Cardiac muscle cell (in vitro differentiated cells and primary cell): ENCODE measurements at regions not wholly inside any gene's neighbourhood (a gene's known extent, or its start where the extent isn't known, plus 50 kb on each side); places are given as distances from the start of the nearest gene placed in this dataset.

Experiments
- DNase-seq, 2 donors: peaks; one replicate each; pipeline versions ENCODE4 v3.0.0 to v3.0.0-alpha.2; 2010 to 2017; ENCODE audit warnings: low read depth in 1 of 2, low spot score in 1 of 2
- H3K27ac ChIP-seq: fragments of 200-600 bp; sonication (generic); 2 replicates; pipeline ENCODE4 v1.5.1; 2016
- H3K27me3 ChIP-seq: fragments of 200-600 bp; sonication (generic); 2 replicates; pipeline ENCODE4 v1.6.0; 2016; ENCODE audit warnings: control low read depth
- H3K36me3 ChIP-seq: fragments of 200-600 bp; sonication (generic); 2 replicates; pipeline ENCODE4 v1.5.1; 2016; ENCODE audit warnings: control low read depth
- H3K4me1 ChIP-seq: fragments of 200-600 bp; sonication (generic); 2 replicates; pipeline ENCODE4 v1.8.1; 2017; ENCODE audit warnings: low read depth, mild to moderate bottlenecking, mixed run types
- H3K4me3 ChIP-seq: fragments of 200-600 bp; sonication (generic); 2 replicates; pipeline ENCODE4 v1.5.1; 2016; ENCODE audit warnings: mild to moderate bottlenecking
- H3K9me3 ChIP-seq: fragments of 200-600 bp; sonication (generic); 2 replicates; pipeline ENCODE4 v1.5.1; 2017; ENCODE audit warnings: low read depth, mild to moderate bottlenecking, control low read depth
- CTCF ChIP-seq: IDR thresholded peaks from 2 replicates; pipeline ENCODE4 v1.5.1; 2012; ENCODE audit warnings: low read depth, mild to moderate bottlenecking, low read length

DNA sequence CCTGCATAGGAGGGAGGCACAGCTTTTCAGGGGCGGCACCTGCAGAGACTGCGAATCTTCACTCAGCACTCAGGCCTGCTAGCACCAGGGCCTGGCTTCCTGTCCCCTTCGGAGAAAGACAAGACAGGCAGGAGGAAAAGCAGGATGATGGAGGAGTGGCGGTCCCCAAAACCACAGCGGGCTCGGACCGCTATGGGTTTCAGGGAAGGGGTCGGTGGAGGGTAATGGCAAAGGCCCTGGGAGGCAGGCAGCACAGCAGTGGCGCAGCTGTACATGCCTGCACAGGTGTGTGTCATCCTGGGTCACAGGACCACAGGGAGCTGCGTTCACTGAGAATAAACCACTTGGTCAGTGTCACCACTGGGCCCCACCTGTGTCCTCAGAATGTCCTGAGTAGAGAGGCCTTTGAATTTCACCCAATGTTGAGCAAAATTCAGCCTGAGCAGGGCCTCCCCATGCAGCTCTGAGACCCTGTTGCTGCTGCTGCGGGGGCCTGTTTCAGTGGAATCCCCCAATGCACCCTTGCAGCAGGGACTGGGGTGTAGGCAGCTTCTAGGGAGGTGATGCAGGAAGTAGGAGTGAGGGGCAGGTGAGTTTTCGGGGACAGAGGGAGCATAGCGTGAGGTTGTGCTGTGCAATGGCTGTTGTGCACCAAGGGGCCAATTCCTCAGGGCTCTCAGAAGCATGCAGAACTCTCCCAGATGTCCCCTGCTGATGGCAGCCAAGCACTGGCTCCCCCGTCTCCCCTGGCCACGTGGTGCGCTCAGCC lies 90.6 kb upstream of the PPP2R2D start:
- DNase-seq = no peak
- no peak for TF ChIP-seq CTCF
- Histone ChIP-seq H3K36me3 (no peaks in the 10 kb centered on the region), H3K27me3 (no peaks in the 10 kb centered on the region), H3K27ac (no peak overlapping the region), H3K9me3 (no peaks in the 10 kb centered on the region), H3K4me1 (peaks cover 9% of the 10 kb centered on the region), H3K4me3 (no peak overlapping the region)

- no peaks in the 10 kb centered on the region for H3K9me3 ChIP-seq
- no peaks in the 10 kb centered on the region for H3K36me3 ChIP-seq
- peaks cover 7% of the 10 kb centered on the region for H3K4me1 ChIP-seq
- H3K27me3 ChIP-seq = no peaks in the 10 kb centered on the region
- H3K27ac ChIP-seq = no peak overlapping the region
- TF ChIP-seq CTCF = no peak
- no peak for DNase-seq
- no peak overlapping the region for H3K4me3 ChIP-seq
These were observed 89.8 kb upstream of the PPP2R2D start for GRCh38 chr10:131810805-131811629.

- no peaks in the 10 kb centered on the region for H3K27me3 ChIP-seq
- DNase-seq = no peak
- no peak for TF ChIP-seq CTCF
- H3K36me3 ChIP-seq = no peaks in the 10 kb centered on the region
- H3K4me1 ChIP-seq = peaks cover 3% of the 10 kb centered on the region
- H3K4me3 ChIP-seq = no peak overlapping the region
- no peaks in the 10 kb centered on the region for H3K9me3 ChIP-seq
- H3K27ac ChIP-seq = no peak overlapping the region
These were observed 89.0 kb upstream of the PPP2R2D start for GRCh38 chr10:131811630-131812403.

DNA sequence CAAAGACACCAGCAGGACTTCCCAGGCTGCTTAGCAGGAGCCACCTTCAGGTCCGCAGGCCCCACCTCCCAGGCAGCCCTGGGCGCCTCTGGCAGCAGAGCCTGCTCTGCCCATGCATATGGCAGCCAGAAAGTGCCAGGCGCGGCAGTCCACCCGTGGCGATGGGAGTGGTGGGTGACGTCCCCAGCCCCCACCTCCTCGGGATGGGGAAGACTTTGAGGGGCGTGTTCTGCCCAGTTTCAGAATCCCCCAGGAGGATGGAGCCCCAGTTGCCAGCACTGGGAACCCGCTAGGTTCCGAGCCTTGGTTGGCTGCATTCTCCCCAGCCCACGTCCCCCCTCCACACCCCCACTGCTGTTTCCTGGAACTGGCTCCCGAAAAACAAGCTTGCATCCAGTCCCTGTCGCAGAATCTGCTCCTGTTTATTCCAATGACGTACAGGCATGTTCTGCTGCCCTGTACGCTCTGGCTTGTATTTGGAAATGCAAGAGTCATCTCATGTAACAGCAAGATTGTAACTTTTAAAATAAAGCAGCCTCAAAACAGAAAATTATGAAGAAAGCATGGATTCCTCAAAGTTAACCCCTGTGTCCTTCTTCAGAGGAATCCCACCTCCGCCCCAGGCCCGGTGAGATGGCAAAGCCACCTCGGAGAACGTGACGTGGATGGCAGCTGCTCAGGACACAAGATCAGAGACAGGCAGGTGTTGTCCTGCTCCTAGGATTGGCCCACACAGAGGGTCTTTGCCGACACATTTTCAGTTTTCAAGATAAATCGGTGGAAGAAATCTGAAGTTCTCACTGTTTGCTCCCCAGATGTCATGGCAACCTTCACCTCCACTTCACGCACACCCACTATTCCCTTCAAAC lies 87.8 kb upstream of the PPP2R2D start:
- no peaks in the 10 kb centered on the region for H3K4me1 ChIP-seq
- no peaks in the 10 kb centered on the region for H3K36me3 ChIP-seq
- DNase-seq = no peak
- H3K27ac ChIP-seq = no peak overlapping the region
- no peak for TF ChIP-seq CTCF
- H3K9me3 ChIP-seq = no peaks in the 10 kb centered on the region
- peaks cover 3% of the 10 kb centered on the region for H3K27me3 ChIP-seq
- H3K4me3 ChIP-seq = no peak overlapping the region
